GM21825 (cell line): ENCODE measurements at regions not wholly inside any gene's neighbourhood (a gene's known extent, or its start where the extent isn't known, plus 50 kb on each side); places are given as distances from the start of the nearest gene placed in this dataset.

Experiments used
- ATAC-seq: cut with Tn5 transposase; IDR thresholded peaks from one replicate; pipeline ENCODE4 v1.9.1; 2021; ENCODE audit warnings: mild to moderate bottlenecking, moderate library complexity; ENCODE audit not compliant: unreplicated experiment

GRCh38 chr2:242020196-242021004, 150.9 kb downstream of the RTP5 start:
- no peak for ATAC-seq

GRCh38 chr2:242022550-242023290, 153.2 kb downstream of the RTP5 start:
- no peak for ATAC-seq

- no peak for ATAC-seq
Measured at GRCh38 chr2:242024751-242025355, 155.3 kb downstream of the RTP5 start.

GRCh38 chr2:242027676-242028450, 158.3 kb downstream of the RTP5 start:
- ATAC-seq = no peak

GRCh38 chr2:242029422-242030225, 160.1 kb downstream of the RTP5 start:
- ATAC-seq = no peak

- ATAC-seq = no peak
Measured at GRCh38 chr2:242030226-242030575, 160.7 kb downstream of the RTP5 start.

- ATAC-seq = no peak
Measured at GRCh38 chr2:242030858-242031257, 161.3 kb downstream of the RTP5 start.

- no peak for ATAC-seq
Measured at GRCh38 chr2:242031481-242032019, 162.0 kb downstream of the RTP5 start.

GRCh38 chr2:242032780-242033656, 163.5 kb downstream of the RTP5 start:
- ATAC-seq = no peak

GRCh38 chr2:242034138-242034537, 164.6 kb downstream of the RTP5 start:
- ATAC-seq = no peak

GRCh38 chr2:242034996-242035814, 165.7 kb downstream of the RTP5 start:
- ATAC-seq = no peak

GRCh38 chr2:242035858-242036652, 166.5 kb downstream of the RTP5 start:
- no peak for ATAC-seq

GRCh38 chr2:242036653-242036950, 167.1 kb downstream of the RTP5 start:
- ATAC-seq = no peak

- ATAC-seq = no peak
Measured at GRCh38 chr2:242038166-242038927, 168.8 kb downstream of the RTP5 start.

- no peak for ATAC-seq
Measured at GRCh38 chr2:242038928-242039341, 169.4 kb downstream of the RTP5 start.

- no peak for ATAC-seq
Measured at GRCh38 chr2:242040303-242040655, 170.8 kb downstream of the RTP5 start.

- ATAC-seq = no peak
Measured at GRCh38 chr2:242040681-242041080, 171.2 kb downstream of the RTP5 start.
